DOHH2 (cell line): ENCODE measurements at regions not wholly inside any gene's neighbourhood (a gene's known extent, or its start where the extent isn't known, plus 50 kb on each side); places are given as distances from the start of the nearest gene placed in this dataset.

Experiments
- EZH2phosphoT487 ChIP-seq: fragments of 200-600 bp; sonication (generic); IDR thresholded peaks from 2 replicates; pipeline ENCODE4 v1.6.1; 2017; ENCODE audit warnings: borderline replicate concordance, mild to moderate bottlenecking, antibody characterized with exemption, low read length, moderate library complexity, mixed read lengths
- TF ChIP-seq, protein P1 (sequence below): fragments of 200-600 bp; sonication (generic); IDR thresholded peaks from one replicate; pipeline ENCODE4 v1.5.1; 2014; ENCODE audit warnings: antibody characterized with exemption, mild to moderate bottlenecking, low read depth, low read length; ENCODE audit not compliant: poor library complexity, severe bottlenecking

GRCh38 chr2:183656121-183656520, 531.9 kb downstream of the NUP35 start:
- TF ChIP-seq EZH2phosphoT487: no peak
- TF ChIP-seq, protein P1, sequence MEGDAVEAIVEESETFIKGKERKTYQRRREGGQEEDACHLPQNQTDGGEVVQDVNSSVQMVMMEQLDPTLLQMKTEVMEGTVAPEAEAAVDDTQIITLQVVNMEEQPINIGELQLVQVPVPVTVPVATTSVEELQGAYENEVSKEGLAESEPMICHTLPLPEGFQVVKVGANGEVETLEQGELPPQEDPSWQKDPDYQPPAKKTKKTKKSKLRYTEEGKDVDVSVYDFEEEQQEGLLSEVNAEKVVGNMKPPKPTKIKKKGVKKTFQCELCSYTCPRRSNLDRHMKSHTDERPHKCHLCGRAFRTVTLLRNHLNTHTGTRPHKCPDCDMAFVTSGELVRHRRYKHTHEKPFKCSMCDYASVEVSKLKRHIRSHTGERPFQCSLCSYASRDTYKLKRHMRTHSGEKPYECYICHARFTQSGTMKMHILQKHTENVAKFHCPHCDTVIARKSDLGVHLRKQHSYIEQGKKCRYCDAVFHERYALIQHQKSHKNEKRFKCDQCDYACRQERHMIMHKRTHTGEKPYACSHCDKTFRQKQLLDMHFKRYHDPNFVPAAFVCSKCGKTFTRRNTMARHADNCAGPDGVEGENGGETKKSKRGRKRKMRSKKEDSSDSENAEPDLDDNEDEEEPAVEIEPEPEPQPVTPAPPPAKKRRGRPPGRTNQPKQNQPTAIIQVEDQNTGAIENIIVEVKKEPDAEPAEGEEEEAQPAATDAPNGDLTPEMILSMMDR: no peak
